Ascending aorta (tissue), 2 donors: ENCODE measurements at regions not wholly inside any gene's neighbourhood (a gene's known extent, or its start where the extent isn't known, plus 50 kb on each side); places are given as distances from the start of the nearest gene placed in this dataset.

Source experiments
- DNase-seq, 2 donors: peaks; one replicate each; pipeline ENCODE4 v3.0.0-alpha.2; 2019; ENCODE audit warnings: low spot score in 2 of 2
- H3K27ac ChIP-seq, 2 donors: fragments of 200-600 bp; sonication (generic); one replicate each; pipeline ENCODE4 v1.5.1; 2016 to 2017; ENCODE audit warnings: mild to moderate bottlenecking in 1 of 2
- H3K27me3 ChIP-seq: fragments of 200-600 bp; sonication (generic); one replicate; pipeline ENCODE4 v1.5.1; 2017
- H3K36me3 ChIP-seq, 2 donors: fragments of 200-600 bp; sonication (generic); one replicate each; pipeline ENCODE4 v1.5.1; 2016
- H3K4me1 ChIP-seq, 2 donors: fragments of 200-600 bp; sonication (generic); one replicate each; pipeline ENCODE4 v1.5.1; 2016 to 2017; ENCODE audit warnings: mild to moderate bottlenecking in 1 of 2
- H3K4me3 ChIP-seq, 2 donors: fragments of 200-600 bp; sonication (generic); one replicate each; pipeline ENCODE4 v1.5.1; 2016 to 2017; ENCODE audit warnings: mild to moderate bottlenecking in 1 of 2
- H3K9me3 ChIP-seq, 2 donors: fragments of 200-600 bp; sonication (generic); one replicate each; pipeline ENCODE4 v1.5.1; 2016
- CTCF ChIP-seq, 3 experiments: fragments of 200-600 bp in 2 of 3; fragments of 450-650 bp in 1 of 3; sonication (generic) in 2 of 3; IDR thresholded peaks; one replicate each; pipeline ENCODE4 v1.5.1; 2016 to 2019; ENCODE audit warnings: antibody characterized with exemption in 3 of 3, mild to moderate bottlenecking in 1 of 3, moderate library complexity in 1 of 3
- intact Hi-C: fragments of 100-400 bp; cut with DNase I; formaldehyde crosslinking; loops from one replicate; pipeline ENCODE4 v1.15.1; 2023

GRCh38 chr16:85288869-85289660 lies 176.8 kb upstream of the CIBAR2 start:
- peaks cover 8 to 14% of the 10 kb centered on the region in 2 donors for H3K4me1 ChIP-seq
- intact Hi-C loops, result no loop called here

GRCh38 chr16:85289760-85290625 lies 177.7 kb upstream of the CIBAR2 start:
- no peak for TF ChIP-seq CTCF (IDR thresholded peaks at IDR 0.05)
- no peak for DNase-seq
- Histone ChIP-seq H3K4me3 (no peak overlapping the region), H3K4me1 (peaks cover 8 to 14% of the 10 kb centered on the region in 2 donors), H3K9me3 (no peaks in the 10 kb centered on the region), H3K36me3 (no peaks in the 10 kb centered on the region), H3K27me3 (no peaks in the 10 kb centered on the region), H3K27ac (no peak overlapping the region)
- intact Hi-C loops, result no loop called here

More at GRCh38 chr16:85288869-85289660, 176.8 kb upstream of the CIBAR2 start:
- Histone ChIP-seq H3K9me3 (no peaks in the 10 kb centered on the region), H3K27ac (no peak overlapping the region), H3K36me3 (no peaks in the 10 kb centered on the region), H3K4me3 (no peak overlapping the region), H3K27me3 (no peaks in the 10 kb centered on the region)
- DNase-seq, result no peak
- TF ChIP-seq CTCF (IDR thresholded peaks at IDR 0.05), result no peak

- H3K27me3 ChIP-seq, result no peaks in the 10 kb centered on the region
- DNase-seq, result no peak
- H3K4me1 ChIP-seq, result peaks cover 6 to 13% of the 10 kb centered on the region in 2 donors
- no peaks in the 10 kb centered on the region for H3K9me3 ChIP-seq
- no peak for TF ChIP-seq CTCF (IDR thresholded peaks at IDR 0.05)
- intact Hi-C loops, result no loop called here
- no peaks in the 10 kb centered on the region for H3K36me3 ChIP-seq
- H3K4me3 ChIP-seq, result no peak overlapping the region
- H3K27ac ChIP-seq, result no peak overlapping the region
Observed at GRCh38 chr16:85290626-85291301, 178.5 kb upstream of the CIBAR2 start.

GRCh38 chr16:85291302-85292148 lies 179.3 kb upstream of the CIBAR2 start:
- no peak for DNase-seq
- H3K4me1 ChIP-seq, result peaks cover 4 to 9% of the 10 kb centered on the region in 2 donors
- H3K9me3 ChIP-seq, result no peaks in the 10 kb centered on the region
- intact Hi-C loops, result no loop called here
- no peak overlapping the region for H3K27ac ChIP-seq
- no peak for TF ChIP-seq CTCF (IDR thresholded peaks at IDR 0.05)
- no peak overlapping the region for H3K4me3 ChIP-seq
- no peaks in the 10 kb centered on the region for H3K36me3 ChIP-seq
- H3K27me3 ChIP-seq, result no peaks in the 10 kb centered on the region

GRCh38 chr16:85293458-85293857 lies 181.2 kb upstream of the CIBAR2 start:
- Histone ChIP-seq H3K36me3 (no peaks in the 10 kb centered on the region), H3K27me3 (no peaks in the 10 kb centered on the region), H3K4me1 (no peaks in the 10 kb centered on the region), H3K9me3 (no peaks in the 10 kb centered on the region), H3K4me3 (no peak overlapping the region), H3K27ac (no peak overlapping the region)
- TF ChIP-seq CTCF (IDR thresholded peaks at IDR 0.05), result no peak
- DNase-seq, result no peak
- intact Hi-C loops, result no loop called here
